ENCODE measurements at regions not wholly inside any gene's neighbourhood (a gene's known extent, or its start where the extent isn't known, plus 50 kb on each side); places are given as distances from the start of the nearest gene placed in this dataset.

- DNase-seq (ENCODE audit: low spot score), result no peak
These were observed 407.6 kb upstream of the HS6ST1 start for GRCh38 chr2:128726236-128726635.

DNA sequence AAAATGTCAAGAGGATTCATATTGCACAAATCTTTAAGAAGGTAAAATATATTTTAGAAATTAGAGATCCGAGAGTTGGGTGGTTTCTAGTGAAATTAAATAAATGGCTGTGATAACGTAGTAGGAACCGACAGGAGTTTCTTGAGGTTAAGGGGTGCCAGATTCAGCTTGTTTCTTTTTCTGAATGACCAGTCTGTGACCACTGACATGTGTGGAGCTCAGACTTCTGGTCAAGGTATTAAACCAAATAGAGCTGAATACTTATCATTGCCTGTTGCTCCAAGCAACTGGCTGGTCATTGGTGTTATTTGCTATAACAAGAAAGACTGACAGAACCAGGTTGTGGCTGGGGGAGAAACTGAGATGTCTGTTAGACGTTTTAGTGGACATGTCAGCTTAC is 408.2 kb upstream of the HS6ST1 start:
- no peak for DNase-seq (ENCODE audit: low spot score)

DNA sequence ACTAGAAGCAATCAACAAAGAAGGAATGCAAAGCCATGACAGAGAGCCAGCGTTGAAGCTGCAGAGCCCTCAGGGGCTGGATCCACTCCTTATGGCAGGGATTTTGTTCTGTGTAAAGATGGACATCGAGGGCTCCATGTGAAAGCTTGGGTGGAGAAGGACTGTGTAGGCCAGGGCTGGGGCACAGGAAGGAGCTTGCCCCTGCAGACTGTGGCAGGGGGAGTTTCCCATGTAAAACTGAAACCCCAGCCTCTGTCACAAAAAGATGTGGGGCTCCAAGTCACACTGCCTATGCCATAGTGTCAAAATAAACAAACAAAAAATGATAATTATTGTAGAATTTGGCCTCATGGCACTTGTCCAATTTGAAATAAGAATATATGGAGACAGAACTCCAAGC is 408.7 kb upstream of the HS6ST1 start:
- DNase-seq (ENCODE audit: low spot score), result no peak

GRCh38 chr2:128727914-128728313 is 409.2 kb upstream of the HS6ST1 start:
- no peak for DNase-seq (ENCODE audit: low spot score)

GRCh38 chr2:128729051-128729450 is 410.4 kb upstream of the HS6ST1 start:
- DNase-seq (ENCODE audit: low spot score), result no peak

DNA sequence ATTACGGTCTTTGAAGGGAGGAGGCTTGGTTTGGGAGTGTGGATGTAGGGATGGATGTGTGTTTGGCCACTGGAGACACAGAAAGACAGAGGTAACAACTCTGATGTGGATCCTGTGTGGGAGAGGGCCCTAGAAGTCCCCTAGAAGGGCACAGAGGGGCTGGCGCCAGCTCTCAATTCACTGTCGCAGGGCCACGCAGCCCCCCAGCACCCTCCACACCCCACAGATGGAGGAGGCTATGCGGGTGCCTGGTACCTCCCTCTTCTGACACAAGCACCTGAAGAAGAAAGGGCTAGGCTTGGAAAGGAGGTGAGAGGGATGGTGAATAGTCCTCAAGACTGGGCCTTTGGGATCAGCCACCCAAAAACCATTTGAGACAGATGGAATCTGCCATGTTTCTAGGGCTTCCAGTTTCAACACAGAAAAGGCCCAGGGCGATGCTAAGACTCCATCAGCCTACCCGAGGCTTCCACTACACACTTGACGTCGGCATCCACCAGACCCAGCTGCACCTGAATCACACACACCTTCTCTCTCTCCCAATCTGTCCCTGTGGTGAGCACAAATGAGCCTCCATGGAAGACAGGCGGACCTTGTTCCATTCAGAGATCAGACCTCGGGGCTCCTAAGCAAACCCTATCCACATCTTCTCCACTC is 413.5 kb upstream of the HS6ST1 start:
- no peak for DNase-seq (ENCODE audit: low spot score)

DNA sequence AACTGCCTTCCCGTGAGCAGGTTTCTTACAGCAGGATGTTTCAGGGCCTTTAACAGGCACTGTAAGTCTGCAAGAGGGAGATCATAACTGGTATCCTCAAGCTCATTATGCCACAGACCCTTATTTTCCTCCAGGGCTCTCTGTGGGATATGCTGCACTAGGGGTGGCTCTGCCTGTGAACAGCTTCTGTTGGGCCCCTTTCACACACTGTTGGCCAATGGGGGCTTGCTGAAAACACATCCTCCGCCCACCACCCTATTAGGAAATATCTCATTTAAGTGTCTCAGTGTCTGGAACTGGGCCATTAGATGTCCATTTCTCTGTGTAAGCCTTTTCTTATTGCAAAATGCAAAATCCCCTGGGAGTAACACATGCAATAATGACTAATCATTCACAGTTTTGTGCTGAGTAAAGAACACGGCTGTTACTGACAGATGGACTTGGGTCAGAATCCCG is 414.3 kb upstream of the HS6ST1 start:
- DNase-seq (ENCODE audit: low spot score), result peak; percentile 3

GRCh38 chr2:128733450-128733849 is 414.8 kb upstream of the HS6ST1 start:
- DNase-seq (ENCODE audit: low spot score), result no peak

DNA sequence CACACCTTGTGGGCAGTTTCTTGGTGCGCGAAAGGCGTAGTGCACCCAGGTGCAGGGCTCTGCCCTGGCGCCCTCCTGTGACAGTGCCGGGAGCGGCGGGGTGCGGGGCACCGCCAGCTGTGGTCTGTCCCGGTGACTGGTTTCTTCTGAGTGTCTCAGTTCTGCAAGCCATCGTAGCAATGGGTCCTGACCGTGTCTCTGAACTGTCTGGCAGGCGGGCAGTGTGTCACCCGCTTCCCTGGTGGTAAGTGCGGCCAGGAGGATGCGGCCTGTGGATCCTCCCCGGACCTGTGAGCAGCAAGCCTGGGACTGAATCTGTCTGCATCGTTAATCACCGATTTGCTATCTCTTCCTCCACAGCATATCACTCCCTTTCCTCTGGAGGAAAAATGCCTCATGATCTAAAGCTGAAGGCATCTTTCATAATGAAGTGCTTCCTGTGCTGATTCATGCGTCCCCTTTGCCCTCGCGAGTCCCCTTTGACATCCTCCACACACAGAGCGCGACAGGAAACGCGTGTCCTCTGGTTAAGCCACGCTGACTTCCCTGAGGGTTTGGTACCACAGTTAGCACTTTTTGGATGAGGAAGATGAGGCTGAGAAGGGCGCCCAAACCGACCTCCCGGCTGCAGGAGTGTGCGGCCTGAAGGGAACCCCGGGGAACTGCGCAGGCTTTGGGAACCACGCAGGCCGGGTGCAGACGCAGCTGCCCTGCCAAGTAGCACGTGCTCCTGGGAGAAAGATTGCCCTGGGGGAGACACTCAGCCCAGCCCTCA is 416.0 kb upstream of the HS6ST1 start:
- peak; percentile 9 for DNase-seq (ENCODE audit: low spot score)

GRCh38 chr2:128735296-128735960 is 416.8 kb upstream of the HS6ST1 start:
- DNase-seq (ENCODE audit: low spot score), result no peak

DNA sequence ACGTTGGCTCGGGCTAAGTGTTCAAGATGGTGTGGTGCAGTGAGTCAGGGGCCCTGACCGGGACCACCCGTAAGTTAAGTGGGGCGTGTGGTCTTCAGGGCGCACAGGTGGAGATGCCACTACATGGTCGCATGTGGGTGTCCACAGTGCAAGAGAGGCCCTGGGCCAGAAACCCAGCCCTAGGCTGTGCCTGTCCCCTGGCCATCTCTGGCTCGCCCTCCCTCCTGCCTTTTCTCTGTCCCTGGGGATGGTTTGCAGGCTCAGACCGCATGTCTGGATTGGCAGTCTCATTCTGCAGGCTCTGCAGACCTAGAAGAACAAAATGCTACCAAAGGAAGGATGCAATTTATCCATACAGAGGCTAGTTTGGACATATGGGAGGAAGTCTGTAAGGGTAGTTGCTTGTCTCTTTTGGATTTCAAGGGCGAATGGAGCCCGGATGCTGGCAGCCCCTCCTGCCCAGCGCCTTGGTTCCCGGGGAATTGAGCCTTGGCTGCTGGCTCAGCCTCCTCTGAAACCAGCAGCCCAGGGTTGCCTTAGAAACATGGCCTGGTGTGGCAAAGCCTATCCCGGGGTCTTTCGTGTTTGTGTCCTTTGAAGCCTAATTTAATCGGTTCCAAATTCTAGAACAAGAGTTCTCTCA is 417.5 kb upstream of the HS6ST1 start:
- no peak for DNase-seq (ENCODE audit: low spot score)

DNA sequence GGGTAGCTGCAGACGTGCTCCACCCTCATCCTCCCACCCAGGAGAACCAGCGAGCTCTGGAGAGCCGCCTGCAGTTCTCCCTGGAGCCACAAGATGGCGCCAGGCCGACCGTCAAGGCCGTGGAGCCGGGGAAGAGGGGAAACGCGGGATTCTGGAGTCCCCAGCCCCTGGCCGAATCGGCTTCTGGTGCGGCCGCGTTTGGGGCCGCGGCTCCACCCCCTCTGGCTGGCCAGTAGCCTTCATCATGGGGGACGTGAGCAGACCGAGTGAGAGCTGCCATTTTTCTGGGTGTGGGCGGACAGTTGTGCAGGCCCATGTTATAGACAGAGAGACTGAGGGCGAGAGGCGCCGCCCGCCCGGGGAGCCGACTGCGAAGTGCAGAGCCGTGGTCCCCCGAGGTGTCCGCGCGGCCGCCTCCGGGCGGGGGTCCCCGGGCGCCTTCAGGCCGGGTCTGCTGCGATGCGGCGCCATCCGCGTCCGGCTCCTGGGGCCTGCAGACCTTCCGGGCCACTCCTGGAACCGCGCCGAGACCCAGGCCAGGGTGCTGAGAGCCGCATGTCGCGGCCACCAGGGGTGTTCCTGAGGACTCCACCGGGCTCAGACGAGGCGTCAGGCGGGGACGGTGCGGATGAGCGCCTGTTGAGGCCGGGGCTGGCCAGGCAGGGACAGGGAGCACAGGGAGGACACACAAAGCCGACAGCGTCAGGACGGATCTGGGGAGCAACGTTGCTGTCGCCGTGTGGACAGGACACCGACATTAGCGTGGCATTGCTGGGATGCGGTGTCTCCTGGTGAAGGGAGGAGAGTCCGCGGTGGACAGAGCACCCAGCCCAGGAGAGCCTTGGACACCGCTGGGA is 418.2 kb upstream of the HS6ST1 start:
- DNase-seq (ENCODE audit: low spot score), result peak; percentile 64

DNA sequence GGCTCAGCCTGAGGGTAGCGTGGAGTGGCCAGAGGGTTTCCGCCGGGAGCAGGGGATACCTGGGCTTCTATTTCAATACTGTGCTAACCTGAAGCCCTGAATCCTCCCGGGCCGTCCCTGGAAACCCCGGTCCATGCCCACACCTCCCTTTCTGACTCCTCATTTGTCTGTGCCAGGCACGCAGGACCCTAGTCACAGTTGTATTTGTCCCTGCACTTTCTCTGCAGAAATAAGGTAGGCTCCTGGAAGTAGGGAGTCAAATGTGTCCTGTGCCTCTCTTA is 418.8 kb upstream of the HS6ST1 start:
- no peak for DNase-seq (ENCODE audit: low spot score)

- no peak for DNase-seq (ENCODE audit: low spot score)
These were observed 419.9 kb upstream of the HS6ST1 start for GRCh38 chr2:128738446-128739110.

DNA sequence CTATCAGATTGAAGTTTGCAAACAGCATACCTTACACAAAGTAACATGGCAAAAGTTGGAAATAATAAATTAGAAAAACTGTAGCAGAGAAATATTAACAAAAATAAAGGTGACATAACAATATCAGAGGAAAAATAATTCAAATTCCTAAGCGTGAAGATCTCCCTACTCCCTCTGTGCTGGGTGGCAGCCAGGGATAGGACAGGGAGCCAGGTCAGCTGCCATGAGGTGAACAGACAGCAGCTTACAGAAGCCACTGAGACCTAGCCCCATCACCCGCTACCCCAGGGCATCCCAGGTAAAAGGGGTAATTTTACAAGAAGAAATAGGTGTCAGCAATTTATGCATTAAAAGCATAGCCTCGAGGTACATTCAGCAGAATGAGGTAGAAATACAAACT is 423.8 kb upstream of the HS6ST1 start:
- no peak for DNase-seq (ENCODE audit: low spot score)

GRCh38 chr2:128745946-128746345 is 427.3 kb upstream of the HS6ST1 start:
- DNase-seq (ENCODE audit: low spot score), result no peak

DNA sequence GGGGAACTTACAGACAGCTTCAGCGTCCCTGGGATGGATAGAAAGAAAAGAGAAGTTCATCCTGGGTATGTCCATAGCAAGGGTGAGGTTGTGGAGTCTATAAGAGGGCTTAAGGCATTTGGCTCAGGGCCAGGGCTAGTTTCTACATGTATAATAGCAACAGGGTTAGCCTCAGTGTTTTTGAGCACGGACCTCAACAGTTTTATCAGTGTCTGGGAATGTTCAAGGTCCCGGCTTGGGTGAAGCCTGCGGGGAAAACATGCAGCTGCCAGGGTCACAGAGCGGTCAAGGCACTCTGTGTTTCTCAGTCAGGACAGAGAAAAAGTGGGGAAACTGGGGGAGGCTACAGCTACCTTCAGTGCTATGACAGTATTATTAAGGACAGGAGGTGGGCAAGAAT is 427.7 kb upstream of the HS6ST1 start:
- no peak for DNase-seq (ENCODE audit: low spot score)

GRCh38 chr2:128748336-128748735 is 429.7 kb upstream of the HS6ST1 start:
- DNase-seq (ENCODE audit: low spot score), result no peak

- DNase-seq (ENCODE audit: low spot score), result no peak
These were observed 430.4 kb upstream of the HS6ST1 start for GRCh38 chr2:128748835-128749605.

GRCh38 chr2:128750328-128751165 is 431.9 kb upstream of the HS6ST1 start:
- no peak for DNase-seq (ENCODE audit: low spot score)
